Transverse colon (tissue), 4 donors: ENCODE measurements at regions not wholly inside any gene's neighbourhood (a gene's known extent, or its start where the extent isn't known, plus 50 kb on each side); places are given as distances from the start of the nearest gene placed in this dataset.
"Not testable (repeated sequence)": the region's sequence is repeated elsewhere in the genome, so short reads cannot be mapped to it uniquely, and the experiment has no call there.

Experiments used
- DNase-seq: peaks from one replicate; pipeline ENCODE4 v3.0.0-alpha.2; 2019
- H3K27ac ChIP-seq, 4 donors: fragments of 200-600 bp; sonication (generic); 2 replicates each; pipeline ENCODE4 v1.5.1; 2016 to 2018; ENCODE audit warnings: inconsistent platforms in 4 of 4
- H3K27me3 ChIP-seq: fragments of 200-600 bp; sonication (generic); 2 replicates; pipeline ENCODE4 v1.5.1; 2017; ENCODE audit warnings: inconsistent platforms
- H3K36me3 ChIP-seq, 4 donors: fragments of 200-600 bp; sonication (generic); 2 replicates each; pipeline ENCODE4 v1.5.1; 2017 to 2019; ENCODE audit warnings: inconsistent platforms in 4 of 4
- H3K4me1 ChIP-seq, 4 donors: fragments of 200-600 bp; sonication (generic); 2 replicates each; pipeline ENCODE4 v1.5.1; 2017 to 2020; ENCODE audit warnings: inconsistent platforms in 4 of 4
- H3K4me3 ChIP-seq, 4 donors: fragments of 200-600 bp; sonication (generic); 1 replicate in 1 of 4; 2 replicates in 3 of 4; pipeline versions ENCODE4 v1.5.1 to v1.6.1; 2017 to 2019; ENCODE audit warnings: inconsistent platforms in 4 of 4
- H3K9me3 ChIP-seq, 2 donors: fragments of 200-600 bp; sonication (generic); 2 replicates each; pipeline ENCODE4 v1.5.1; 2017 to 2019; ENCODE audit warnings: inconsistent platforms in 2 of 2
- CTCF ChIP-seq, 5 experiments: fragments of 200-600 bp in 3 of 5; fragments of 450-650 bp in 2 of 5; sonication (generic) in 3 of 5; IDR thresholded peaks; 1 replicate in 2 of 5; 2 replicates in 3 of 5; pipeline ENCODE4 v1.5.1; 2016 to 2017; ENCODE audit warnings: antibody characterized with exemption in 5 of 5, inconsistent platforms in 3 of 5, mild to moderate bottlenecking in 2 of 5, moderate library complexity in 1 of 5
- EP300 ChIP-seq: sonication (generic); formaldehyde crosslinking; IDR thresholded peaks from one replicate; pipeline ENCODE4 v1.6.1; 2017; ENCODE audit warnings: antibody characterized with exemption, low read depth
- POLR2A ChIP-seq: fragments of 450-650 bp; IDR thresholded peaks from one replicate; pipeline ENCODE4 v1.6.1; 2016; ENCODE audit warnings: antibody characterized with exemption, mild to moderate bottlenecking, moderate library complexity
- POLR2AphosphoS5 ChIP-seq, 3 donors: sonication (generic); formaldehyde crosslinking; IDR thresholded peaks; one replicate each; pipeline ENCODE4 v1.6.1; 2016; ENCODE audit warnings: antibody characterized with exemption in 3 of 3
- WGBS, 2 donors: methylation state at CpG; one replicate each; pipeline ENCODE4 v1.1.5; 2018; ENCODE audit warnings: low coverage in 1 of 2; 5-methylcytosine and 5-hydroxymethylcytosine counted together
- in situ Hi-C, 4 donors: fragments of 200-750 bp; cut with MboI; loops; one replicate each; pipeline versions ENCODE4 v1.15.0 to v1.15.1; 2017; ENCODE audit warnings: low sequenced_read_pairs in 3 of 4, low pct_ligation_motif_present in 1 of 4, low pct_unique_long_range_greater_than_20kb in 1 of 4
- intact Hi-C: fragments of 100-400 bp; cut with DNase I; formaldehyde crosslinking; loops from one replicate; pipeline ENCODE4 v1.15.1; 2023; ENCODE audit warnings: low total_unique reads

- in situ Hi-C loops = no loop called here
- WGBS, 2 donors = 43 to 74% methylated on average over 1 to 4 of the region's 4 CpGs
- intact Hi-C loops = no loop called here
- no peak for TF ChIP-seq CTCF (IDR thresholded peaks at IDR 0.05)
- no peak for TF ChIP-seq POLR2A
- TF ChIP-seq EP300 = no peak
- TF ChIP-seq POLR2AphosphoS5 (IDR thresholded peaks at IDR 0.05) = no peak
- DNase-seq = no peak
- H3K4me1 ChIP-seq = no peaks in the 10 kb centered on the region
- no peaks in the 10 kb centered on the region for H3K36me3 ChIP-seq
- H3K27ac ChIP-seq = no peak overlapping the region
- H3K4me3 ChIP-seq = no peak overlapping the region
- no peaks in the 10 kb centered on the region for H3K27me3 ChIP-seq
- no peaks in the 10 kb centered on the region for H3K9me3 ChIP-seq
Measured at GRCh38 chr10:27388761-27389399, 115.2 kb upstream of the RAB18 start.

GRCh38 chr10:27383595-27384542 is 120.2 kb upstream of the RAB18 start:
- WGBS, 2 donors = 58 to 61% methylated on average over 5 of the region's 5 CpGs
- Histone ChIP-seq H3K27me3 (no peaks in the 10 kb centered on the region), H3K4me3 (no peak overlapping the region), H3K4me1 (no peaks in the 10 kb centered on the region), H3K36me3 (no peaks in the 10 kb centered on the region), H3K9me3 (no peaks in the 10 kb centered on the region), H3K27ac (no peak overlapping the region)
- DNase-seq = no peak
- in situ Hi-C loops (no loop called here), intact Hi-C loops (no loop called here)
- TF ChIP-seq POLR2A (no peak), CTCF (IDR thresholded peaks at IDR 0.05) (no peak), POLR2AphosphoS5 (IDR thresholded peaks at IDR 0.05) (no peak), EP300 (no peak)

GRCh38 chr10:27382176-27382575 is 121.9 kb upstream of the RAB18 start:
- WGBS, 2 donors = 58 to 70% methylated on average over 3 of the region's 3 CpGs
- Histone ChIP-seq H3K4me3 (no peak overlapping the region), H3K27ac (no peak overlapping the region), H3K27me3 (no peaks in the 10 kb centered on the region), H3K9me3 (no peaks in the 10 kb centered on the region), H3K36me3 (no peaks in the 10 kb centered on the region), H3K4me1 (no peaks in the 10 kb centered on the region)
- intact Hi-C loops (no loop called here), in situ Hi-C loops (no loop called here)
- TF ChIP-seq EP300 (no peak), CTCF (IDR thresholded peaks at IDR 0.05) (no peak), POLR2A (no peak), POLR2AphosphoS5 (IDR thresholded peaks at IDR 0.05) (no peak)
- DNase-seq = no peak

- in situ Hi-C loops (no loop called here), intact Hi-C loops (no loop called here)
- TF ChIP-seq POLR2AphosphoS5 (IDR thresholded peaks at IDR 0.05) (no peak), POLR2A (no peak), CTCF (IDR thresholded peaks at IDR 0.05) (no peak), EP300 (no peak)
- Histone ChIP-seq H3K27me3 (no peaks in the 10 kb centered on the region), H3K4me3 (no peak overlapping the region), H3K4me1 (no peaks in the 10 kb centered on the region), H3K36me3 (no peaks in the 10 kb centered on the region), H3K9me3 (no peaks in the 10 kb centered on the region), H3K27ac (no peak overlapping the region)
- no peak for DNase-seq
- WGBS, 2 donors = 69 to 79% methylated on average over 3 to 6 of the region's 6 CpGs
Measured at GRCh38 chr10:27380929-27381358, 123.2 kb upstream of the RAB18 start.

- H3K4me1 ChIP-seq, in situ Hi-C loops, H3K27ac ChIP-seq, H3K36me3 ChIP-seq, intact Hi-C loops, H3K27me3 ChIP-seq, H3K4me3 ChIP-seq, DNase-seq, H3K9me3 ChIP-seq: not testable (repeated sequence)
- 83 to 94% methylated on average over 2 of the region's 2 CpGs for WGBS, 2 donors
Measured at GRCh38 chr10:27379041-27379440, 125.1 kb upstream of the RAB18 start.
